AG08396 (cell line): ENCODE measurements at regions not wholly inside any gene's neighbourhood (a gene's known extent, or its start where the extent isn't known, plus 50 kb on each side); places are given as distances from the start of the nearest gene placed in this dataset.

ENCODE experiments used
- DNase-seq: peaks from one replicate; pipeline ENCODE4 v3.0.0; 2012; ENCODE audit warnings: low spot score, mixed read lengths

GRCh38 chr13:75231235-75231634 lies 250.7 kb downstream of the TBC1D4 start:
- no peak for DNase-seq

GRCh38 chr13:75226733-75227435 lies 255.1 kb downstream of the TBC1D4 start:
- DNase-seq: peak; percentile 70

GRCh38 chr13:75226092-75226491 lies 255.9 kb downstream of the TBC1D4 start:
- no peak for DNase-seq

- DNase-seq: no peak
Measured at GRCh38 chr13:75225288-75226032, 256.5 kb downstream of the TBC1D4 start.

GRCh38 chr13:75224053-75224742 lies 257.8 kb downstream of the TBC1D4 start:
- no peak for DNase-seq

GRCh38 chr13:75222031-75222430 lies 259.9 kb downstream of the TBC1D4 start:
- no peak for DNase-seq

- no peak for DNase-seq
Measured at GRCh38 chr13:75220861-75221260, 261.1 kb downstream of the TBC1D4 start.

GRCh38 chr13:75220238-75220542 lies 261.8 kb downstream of the TBC1D4 start:
- DNase-seq: no peak

GRCh38 chr13:75219479-75220237 lies 262.3 kb downstream of the TBC1D4 start:
- peak; percentile 87 for DNase-seq

- DNase-seq: no peak
Measured at GRCh38 chr13:75217949-75218348, 264.0 kb downstream of the TBC1D4 start.

- DNase-seq: no peak
Measured at GRCh38 chr13:75216038-75216437, 265.9 kb downstream of the TBC1D4 start.

GRCh38 chr13:75214846-75215245 lies 267.1 kb downstream of the TBC1D4 start:
- no peak for DNase-seq

GRCh38 chr13:75202981-75203380 lies 279.0 kb downstream of the TBC1D4 start:
- DNase-seq: no peak

GRCh38 chr13:75197803-75198202 lies 284.2 kb downstream of the TBC1D4 start:
- DNase-seq: no peak

GRCh38 chr13:75196147-75196837 lies 285.7 kb downstream of the TBC1D4 start:
- no peak for DNase-seq

- no peak for DNase-seq
Measured at GRCh38 chr13:75195495-75196146, 286.3 kb downstream of the TBC1D4 start.

GRCh38 chr13:75194717-75195462 lies 287.1 kb downstream of the TBC1D4 start:
- DNase-seq: no peak

GRCh38 chr13:75186379-75186778 lies 295.6 kb downstream of the TBC1D4 start:
- DNase-seq: no peak

GRCh38 chr13:75181906-75182305 lies 300.1 kb downstream of the TBC1D4 start:
- peak; percentile 8 for DNase-seq

- DNase-seq: no peak
Measured at GRCh38 chr13:75180805-75181455, 301.0 kb downstream of the TBC1D4 start.
